ENCODE measurements at regions not wholly inside any gene's neighbourhood (a gene's known extent, or its start where the extent isn't known, plus 50 kb on each side); places are given as distances from the start of the nearest gene placed in this dataset.
"Not testable (repeated sequence)": the region's sequence is repeated elsewhere in the genome, so short reads cannot be mapped to it uniquely, and the experiment has no call there.

- no peak for DNase-seq
Measured at GRCh38 chr5:166582416-166582815, 1709.0 kb upstream of the WWC1 start.

- DNase-seq: no peak
Measured at GRCh38 chr5:166594567-166594966, 1696.9 kb upstream of the WWC1 start.

- DNase-seq: no peak
Measured at GRCh38 chr5:166595274-166595951, 1696.0 kb upstream of the WWC1 start.

- no peak for DNase-seq
Measured at GRCh38 chr5:166596043-166596442, 1695.4 kb upstream of the WWC1 start.

GRCh38 chr5:166602271-166602670 lies 1689.2 kb upstream of the WWC1 start:
- no peak for DNase-seq

- no peak for DNase-seq
Measured at GRCh38 chr5:166617507-166617906, 1673.9 kb upstream of the WWC1 start.

- DNase-seq: peak; percentile 4
Measured at GRCh38 chr5:166618526-166618925, 1672.9 kb upstream of the WWC1 start.

GRCh38 chr5:166624573-166624972 lies 1666.9 kb upstream of the WWC1 start:
- DNase-seq: no peak

- no peak for DNase-seq
Measured at GRCh38 chr5:166625210-166625865, 1666.1 kb upstream of the WWC1 start.

- no peak for DNase-seq
Measured at GRCh38 chr5:166637295-166637694, 1654.2 kb upstream of the WWC1 start.

GRCh38 chr5:166639151-166639550 lies 1652.3 kb upstream of the WWC1 start:
- DNase-seq: no peak

- DNase-seq: not testable (repeated sequence)
Measured at GRCh38 chr5:166640136-166640535, 1651.3 kb upstream of the WWC1 start.

GRCh38 chr5:166648736-166649135 lies 1642.7 kb upstream of the WWC1 start:
- no peak for DNase-seq

GRCh38 chr5:166649676-166650075 lies 1641.8 kb upstream of the WWC1 start:
- peak; percentile 61 for DNase-seq

- DNase-seq: no peak
Measured at GRCh38 chr5:166651234-166651633, 1640.2 kb upstream of the WWC1 start.

- no peak for DNase-seq
Measured at GRCh38 chr5:166671811-166672210, 1619.6 kb upstream of the WWC1 start.

- no peak for DNase-seq
Measured at GRCh38 chr5:166672431-166672830, 1619.0 kb upstream of the WWC1 start.

GRCh38 chr5:166677891-166678290 lies 1613.6 kb upstream of the WWC1 start:
- no peak for DNase-seq

GRCh38 chr5:166679331-166679730 lies 1612.1 kb upstream of the WWC1 start:
- no peak for DNase-seq

GRCh38 chr5:166695326-166695725 lies 1596.1 kb upstream of the WWC1 start:
- DNase-seq: peak; percentile 2

- no peak for DNase-seq
Measured at GRCh38 chr5:166708291-166708690, 1583.2 kb upstream of the WWC1 start.

GRCh38 chr5:166709691-166710090 lies 1581.8 kb upstream of the WWC1 start:
- DNase-seq: no peak

- DNase-seq: no peak
Measured at GRCh38 chr5:166710271-166710670, 1581.2 kb upstream of the WWC1 start.

GRCh38 chr5:166712447-166713185 lies 1578.8 kb upstream of the WWC1 start:
- DNase-seq: no peak
